NCI-H82 treated with DMSO at 0.1 percent for 48 hours (cell line): ENCODE measurements at regions not wholly inside any gene's neighbourhood (a gene's known extent, or its start where the extent isn't known, plus 50 kb on each side); places are given as distances from the start of the nearest gene placed in this dataset.
"Not testable (repeated sequence)": the region's sequence is repeated elsewhere in the genome, so short reads cannot be mapped to it uniquely, and the experiment has no call there.

ENCODE experiments used
- DNase-seq: peaks from one replicate; lab custom pipeline; 2025; ENCODE audit not compliant: unreplicated experiment; lab: John Stamatoyannopoulos, UW

DNA sequence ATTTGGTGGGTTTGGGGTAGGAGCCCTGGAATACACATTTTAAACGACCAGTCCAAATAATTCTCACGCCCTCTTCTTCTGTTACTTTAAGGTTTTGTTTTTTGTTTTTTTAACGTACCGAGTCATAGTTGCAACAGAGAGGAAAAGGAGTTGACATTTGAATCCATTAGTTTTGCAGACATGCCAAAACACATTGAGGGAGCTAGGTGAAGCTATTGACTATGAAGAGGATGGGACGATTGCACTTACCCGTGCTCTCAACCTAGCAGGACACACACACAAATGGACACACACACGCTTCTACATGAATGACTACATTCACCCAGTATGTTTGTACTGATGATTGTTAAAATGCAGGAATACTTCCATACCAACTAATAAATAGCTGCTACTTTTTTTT, 54.3 kb upstream of the CIT start:
- no peak for DNase-seq

DNA sequence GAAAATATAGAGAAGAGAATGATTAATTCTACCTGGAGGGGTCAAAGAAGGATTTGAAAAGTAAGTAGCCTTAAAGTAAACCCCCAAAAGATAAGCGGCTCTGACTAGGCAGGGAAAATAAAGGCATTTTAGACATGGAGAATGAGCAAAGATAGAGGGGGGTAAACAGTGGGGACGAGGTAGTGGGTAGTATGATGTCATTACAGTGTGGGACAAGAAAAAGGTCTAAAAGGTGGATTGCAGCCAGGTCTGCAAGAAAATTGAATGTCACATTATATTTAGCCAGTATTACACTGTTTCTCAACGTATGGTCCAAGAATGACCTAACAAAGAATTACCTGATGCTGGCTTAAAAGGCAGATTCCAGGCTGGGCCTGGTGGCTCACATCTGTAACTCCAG, 55.8 kb upstream of the CIT start:
- DNase-seq: no peak

DNA sequence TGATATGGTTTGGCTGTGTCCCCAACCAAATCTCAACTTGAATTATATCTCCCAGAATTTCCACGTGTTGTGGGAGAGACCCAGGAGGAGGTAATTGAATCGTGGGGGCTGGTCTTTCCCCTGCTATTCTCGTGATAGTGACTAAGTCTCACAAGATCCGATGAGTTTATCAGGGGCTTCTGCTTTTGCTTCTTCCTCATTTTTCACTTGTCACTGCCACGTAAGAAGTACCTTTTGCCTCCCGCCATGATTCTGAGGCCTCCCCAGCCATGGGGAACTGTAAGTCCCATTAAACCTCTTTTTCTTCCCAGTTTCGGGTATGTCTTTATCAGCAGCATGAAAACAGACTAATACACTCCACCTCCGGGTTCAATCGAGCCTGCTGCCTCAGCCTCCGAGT, 54.3 kb upstream of the BICDL1 start:
- not testable (repeated sequence) for DNase-seq

DNA sequence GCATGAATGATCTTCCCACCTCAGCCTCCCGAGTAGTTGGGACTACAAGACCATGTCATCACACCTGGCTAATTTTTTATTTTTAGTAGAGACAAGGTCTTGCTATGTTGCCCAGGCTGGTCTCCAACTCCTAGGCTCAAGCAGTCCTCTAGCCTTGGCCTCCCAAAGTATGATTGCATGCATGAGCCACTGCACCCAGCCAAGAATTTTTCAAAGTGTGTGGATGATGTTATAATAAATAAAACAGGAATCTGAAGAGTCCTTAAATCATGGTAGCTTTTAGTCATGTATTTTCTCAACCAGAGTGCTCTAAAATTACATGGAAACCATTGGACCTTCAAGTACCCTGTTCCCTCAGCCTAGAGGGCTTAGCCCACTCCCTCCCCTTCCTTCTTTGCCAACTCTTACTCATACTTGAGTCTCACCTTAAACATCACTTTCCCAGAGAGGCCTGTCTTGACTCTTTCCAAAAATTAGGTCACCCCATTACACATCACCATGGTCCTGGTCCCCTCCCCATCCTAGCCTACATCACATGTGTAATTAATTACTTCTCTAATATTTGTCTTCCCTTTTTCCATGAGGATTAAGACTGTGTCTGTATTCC, 52.2 kb upstream of the BICDL1 start:
- DNase-seq: no peak

DNA sequence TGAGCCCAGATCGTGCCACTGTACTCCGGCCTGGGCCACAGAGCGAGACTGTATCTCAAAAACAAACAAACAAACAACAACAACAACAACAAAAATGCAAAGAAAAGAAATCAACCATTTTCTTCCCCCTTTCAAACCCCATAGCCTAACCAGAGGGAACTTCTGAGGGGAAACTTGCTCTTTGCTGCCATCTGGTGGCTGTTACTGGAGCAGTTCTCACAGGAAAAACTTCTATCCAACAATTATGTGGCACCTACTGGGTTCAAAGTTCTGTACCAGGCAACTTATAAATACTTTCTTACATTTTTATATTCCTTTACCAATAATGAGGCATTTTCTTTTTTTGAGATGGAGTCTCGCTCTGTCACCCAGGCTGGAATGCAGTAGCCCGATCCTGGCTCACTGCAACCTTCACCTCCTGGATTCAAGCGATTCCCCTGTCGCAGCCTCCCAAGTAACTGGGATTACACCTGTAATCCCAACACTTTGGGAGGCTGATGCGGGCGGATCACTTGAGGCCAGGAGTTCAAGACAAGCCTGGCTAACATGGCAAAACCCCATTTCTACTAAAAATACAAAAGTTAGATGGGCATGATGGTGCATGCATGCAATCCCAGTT, 50.9 kb upstream of the BICDL1 start:
- peak; percentile 5 for DNase-seq
